Fibroblast of lung (primary cell): ENCODE measurements at regions not wholly inside any gene's neighbourhood (a gene's known extent, or its start where the extent isn't known, plus 50 kb on each side); places are given as distances from the start of the nearest gene placed in this dataset.

ENCODE experiments used
- DNase-seq, 2 donors: peaks; one replicate each; pipeline versions ENCODE4 v3.0.0 to v3.0.0-alpha.2; 2010; ENCODE audit warnings: low read depth in 2 of 2
- H2AFZ ChIP-seq: 2 replicates; pipeline ENCODE4 v1.5.1; 2012; ENCODE audit warnings: low read length, control low read depth, inconsistent platforms
- H3K27ac ChIP-seq: 2 replicates; pipeline ENCODE4 v1.5.1; 2011; ENCODE audit warnings: low read length, control low read depth; ENCODE audit not compliant: insufficient read depth
- H3K27me3 ChIP-seq: 2 replicates; pipeline ENCODE4 v1.5.1; 2011; ENCODE audit warnings: mild to moderate bottlenecking, low read length; ENCODE audit not compliant: control insufficient read depth, insufficient read depth
- H3K36me3 ChIP-seq: 2 replicates; pipeline ENCODE4 v1.5.1; 2011; ENCODE audit warnings: low read length; ENCODE audit not compliant: control insufficient read depth, insufficient read depth
- H3K4me1 ChIP-seq: 2 replicates; pipeline ENCODE4 v1.5.1; 2011; ENCODE audit warnings: low read length; ENCODE audit not compliant: control insufficient read depth, insufficient read depth; ENCODE audit errors: extremely low read depth
- H3K4me2 ChIP-seq: 2 replicates; pipeline ENCODE4 v1.5.1; 2011; ENCODE audit warnings: low read length, control low read depth; ENCODE audit not compliant: insufficient read depth; ENCODE audit errors: extremely low read depth
- H3K4me3 ChIP-seq, 4 experiments: fragments of 200-600 bp in 1 of 4; sonication (generic) in 1 of 4; replicated peaks in 1 of 4; 2 replicates each; pipeline ENCODE4 v1.5.1; 2011 to 2016; ENCODE audit warnings: low read length in 4 of 4, low read depth in 3 of 4, mild to moderate bottlenecking in 3 of 4, control low read depth in 2 of 4, inconsistent platforms in 1 of 4, mixed read lengths in 1 of 4; ENCODE audit not compliant: insufficient read depth in 1 of 4; ENCODE audit errors: control extremely low read depth in 1 of 4
- H3K79me2 ChIP-seq: 2 replicates; pipeline ENCODE4 v1.5.1; 2012; ENCODE audit warnings: mild to moderate bottlenecking, low read length, inconsistent platforms; ENCODE audit not compliant: control insufficient read depth, insufficient read depth
- H3K9ac ChIP-seq: 2 replicates; pipeline ENCODE4 v1.5.1; 2011; ENCODE audit warnings: mild to moderate bottlenecking, low read length, control low read depth; ENCODE audit not compliant: insufficient read depth
- H3K9me3 ChIP-seq: 2 replicates; pipeline ENCODE4 v1.5.1; 2012; ENCODE audit warnings: low read depth, low read length; ENCODE audit not compliant: control insufficient read depth, insufficient read depth
- H4K20me1 ChIP-seq: 2 replicates; pipeline ENCODE4 v1.5.1; 2011; ENCODE audit warnings: low read length; ENCODE audit not compliant: control insufficient read depth, insufficient read depth; ENCODE audit errors: extremely low read depth
- CTCF ChIP-seq, 2 donors: IDR thresholded peaks in 1 of 2; conservative IDR thresholded peaks in 1 of 2; 1 replicate in 1 of 2; 2 replicates in 1 of 2; pipeline ENCODE4 v1.5.1; 2011 to 2012; ENCODE audit warnings: low read length in 2 of 2, control low read depth in 1 of 2, inconsistent platforms in 1 of 2, low read depth in 1 of 2, mild to moderate bottlenecking in 1 of 2
- EZH2 ChIP-seq: IDR thresholded peaks from 2 replicates; pipeline ENCODE4 v1.5.1; 2012; ENCODE audit warnings: low read length, control low read depth, mild to moderate bottlenecking; ENCODE audit errors: missing control alignments

DNA sequence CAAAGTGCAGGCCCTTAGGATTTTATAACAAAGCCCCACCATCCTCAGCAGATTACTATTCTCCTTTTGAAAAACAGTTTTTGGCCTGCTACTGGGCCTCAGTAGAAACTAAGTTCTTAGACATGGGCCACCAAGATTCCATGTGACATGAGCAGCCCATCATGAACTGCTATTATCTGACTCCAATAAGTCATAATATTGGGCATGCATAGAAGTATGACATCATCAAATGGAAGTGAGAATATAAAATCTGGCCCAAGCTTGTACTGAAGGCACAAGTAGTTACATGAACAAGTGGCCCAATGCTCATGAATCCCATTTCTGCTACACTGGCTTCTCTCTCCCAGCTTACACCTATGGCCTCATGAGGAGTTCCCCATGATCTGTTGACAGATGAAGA, 404.8 kb downstream of the EPHA5 start:
- H3K4me1 ChIP-seq = no peaks in the 10 kb centered on the region
- no peak overlapping the region for H2AFZ ChIP-seq
- no peak overlapping the region for H3K27ac ChIP-seq
- H4K20me1 ChIP-seq = no peaks in the 10 kb centered on the region
- no peaks in the 10 kb centered on the region for H3K9me3 ChIP-seq
- TF ChIP-seq CTCF (conservative IDR thresholded peaks at IDR 0.05 in 1 of 2, IDR thresholded peaks at IDR 0.05 in 1 of 2; ENCODE audit: low read depth in 1 of 2, low read length in 2 of 2) = no peak
- no peak for TF ChIP-seq EZH2
- no peak overlapping the region for H3K9ac ChIP-seq
- DNase-seq = no peak
- no peak overlapping the region for H3K4me2 ChIP-seq
- no peak overlapping the region for H3K4me3 ChIP-seq
- no peaks in the 10 kb centered on the region for H3K36me3 ChIP-seq
- H3K79me2 ChIP-seq = no peaks in the 10 kb centered on the region
- no peaks in the 10 kb centered on the region for H3K27me3 ChIP-seq

GRCh38 chr4:65259296-65259695, 411.0 kb downstream of the EPHA5 start:
- no peaks in the 10 kb centered on the region for H3K9me3 ChIP-seq
- no peaks in the 10 kb centered on the region for H3K36me3 ChIP-seq
- TF ChIP-seq CTCF (conservative IDR thresholded peaks at IDR 0.05 in 1 of 2, IDR thresholded peaks at IDR 0.05 in 1 of 2; ENCODE audit: low read depth in 1 of 2, low read length in 2 of 2) = no peak
- no peak for TF ChIP-seq EZH2
- no peak overlapping the region for H3K9ac ChIP-seq
- H2AFZ ChIP-seq = no peak overlapping the region
- H3K4me2 ChIP-seq = no peak overlapping the region
- DNase-seq = no peak
- no peak overlapping the region for H3K27ac ChIP-seq
- no peaks in the 10 kb centered on the region for H3K27me3 ChIP-seq
- H4K20me1 ChIP-seq = no peaks in the 10 kb centered on the region
- H3K4me3 ChIP-seq = no peak overlapping the region
- no peaks in the 10 kb centered on the region for H3K4me1 ChIP-seq
- no peaks in the 10 kb centered on the region for H3K79me2 ChIP-seq

GRCh38 chr4:65250916-65251315, 419.4 kb downstream of the EPHA5 start:
- Histone ChIP-seq H3K27me3 (no peaks in the 10 kb centered on the region), H4K20me1 (no peaks in the 10 kb centered on the region), H3K36me3 (no peaks in the 10 kb centered on the region), H3K4me2 (no peak overlapping the region), H3K4me3 (no peak overlapping the region), H3K27ac (no peak overlapping the region), H2AFZ (no peak overlapping the region), H3K9ac (no peak overlapping the region), H3K4me1 (no peaks in the 10 kb centered on the region), H3K9me3 (no peaks in the 10 kb centered on the region), H3K79me2 (no peaks in the 10 kb centered on the region)
- no peak for DNase-seq
- TF ChIP-seq CTCF (conservative IDR thresholded peaks at IDR 0.05 in 1 of 2, IDR thresholded peaks at IDR 0.05 in 1 of 2; ENCODE audit: low read depth in 1 of 2, low read length in 2 of 2) (no peak), EZH2 (no peak)
